ENCODE measurements at regions not wholly inside any gene's neighbourhood (a gene's known extent, or its start where the extent isn't known, plus 50 kb on each side); places are given as distances from the start of the nearest gene placed in this dataset.
"Not testable (repeated sequence)": the region's sequence is repeated elsewhere in the genome, so short reads cannot be mapped to it uniquely, and the experiment has no call there.

- no peak for DNase-seq
Measured at GRCh38 chr9:71504636-71505035, 263.7 kb downstream of the CEMIP2 start.

GRCh38 chr9:71498691-71499090 is 269.6 kb downstream of the CEMIP2 start:
- no peak for DNase-seq

GRCh38 chr9:71490810-71491209 is 277.5 kb downstream of the CEMIP2 start:
- DNase-seq, result no peak

- DNase-seq, result no peak
Measured at GRCh38 chr9:71487061-71487460, 281.3 kb downstream of the CEMIP2 start.

GRCh38 chr9:71485326-71485725 is 283.0 kb downstream of the CEMIP2 start:
- no peak for DNase-seq

GRCh38 chr9:71483436-71483835 is 284.9 kb downstream of the CEMIP2 start:
- no peak for DNase-seq

GRCh38 chr9:71479621-71480020 is 288.7 kb downstream of the CEMIP2 start:
- DNase-seq, result no peak

- no peak for DNase-seq
Measured at GRCh38 chr9:71472400-71472799, 295.9 kb downstream of the CEMIP2 start.

GRCh38 chr9:71465392-71465791 is 302.9 kb downstream of the CEMIP2 start:
- no peak for DNase-seq

GRCh38 chr9:71459082-71459481 is 309.2 kb downstream of the CEMIP2 start:
- DNase-seq, result no peak

- no peak for DNase-seq
Measured at GRCh38 chr9:71446473-71447411, 321.6 kb downstream of the CEMIP2 start.

- DNase-seq, result no peak
Measured at GRCh38 chr9:71446106-71446472, 322.2 kb downstream of the CEMIP2 start.

GRCh38 chr9:71442937-71443336 is 321.5 kb upstream of the TRPM3 start:
- no peak for DNase-seq

- no peak for DNase-seq
Measured at GRCh38 chr9:71441266-71441665, 319.8 kb upstream of the TRPM3 start.

GRCh38 chr9:71431931-71432330 is 310.5 kb upstream of the TRPM3 start:
- no peak for DNase-seq

GRCh38 chr9:71407341-71407740 is 285.9 kb upstream of the TRPM3 start:
- not testable (repeated sequence) for DNase-seq

- no peak for DNase-seq
Measured at GRCh38 chr9:71403106-71403505, 281.7 kb upstream of the TRPM3 start.

- DNase-seq, result no peak
Measured at GRCh38 chr9:71393005-71393404, 271.6 kb upstream of the TRPM3 start.

- DNase-seq, result no peak
Measured at GRCh38 chr9:71384343-71384742, 262.9 kb upstream of the TRPM3 start.

GRCh38 chr9:71383308-71383940 is 262.0 kb upstream of the TRPM3 start:
- DNase-seq, result no peak

- no peak for DNase-seq
Measured at GRCh38 chr9:71368157-71368556, 246.7 kb upstream of the TRPM3 start.

GRCh38 chr9:71364186-71364955 is 242.9 kb upstream of the TRPM3 start:
- DNase-seq, result no peak

- no peak for DNase-seq
Measured at GRCh38 chr9:71363286-71363961, 242.0 kb upstream of the TRPM3 start.

All from activated T-cell treated with anti-CD3 and anti-CD28 coated beads, Interleukin-2, amount 50 U/mL, for 1 hour (primary cell).